B cell (primary cell): ENCODE measurements at regions not wholly inside any gene's neighbourhood (a gene's known extent, or its start where the extent isn't known, plus 50 kb on each side); places are given as distances from the start of the nearest gene placed in this dataset.

Experiments used
- ATAC-seq: fragments of 200-7000 bp; cut with Tn5 transposase; one replicate; pipeline ENCODE4 v1.10.0; 2021; ENCODE audit warnings: low read depth, mild to moderate bottlenecking, moderate number of reproducible peaks, moderate library complexity
- CTCF ChIA-PET: fragments of 350-600 bp; sonication (Branson Sonifier 250); formaldehyde crosslinking; loops from one replicate; lab custom pipeline; 2021; ENCODE audit warnings: antibody characterized with exemption, inconsistent platforms; lab: Charles Lee
- POLR2A ChIA-PET: fragments of 350-600 bp; sonication (Branson Sonifier 250); formaldehyde crosslinking; loops from one replicate; lab custom pipeline; 2021; ENCODE audit warnings: antibody characterized with exemption; lab: Charles Lee
- DNase-seq: peaks from one replicate; pipeline ENCODE4 v3.0.0; 2013
- H2AFZ ChIP-seq: 2 replicates; pipeline ENCODE4 v1.6.1; 2012; ENCODE audit warnings: mild to moderate bottlenecking, low read depth, low read length; ENCODE audit not compliant: insufficient read depth, poor library complexity, severe bottlenecking
- H3K27ac ChIP-seq, 2 donors: 1 replicate in 1 of 2; 2 replicates in 1 of 2; pipeline ENCODE4 v1.5.1; 2012 to 2013; ENCODE audit warnings: low read length in 2 of 2, mild to moderate bottlenecking in 2 of 2, moderate library complexity in 1 of 2
- H3K27me3 ChIP-seq, 4 experiments: fragments of 200-600 bp in 1 of 4; sonication (generic) in 1 of 4; replicated peaks in 1 of 4; 1 replicate in 2 of 4; 2 replicates in 2 of 4; pipeline versions ENCODE4 v1.6.1 to v1.7.0; 2013 to 2016; ENCODE audit warnings: low read length in 3 of 4, mild to moderate bottlenecking in 2 of 4, mixed read lengths in 1 of 4, moderate library complexity in 1 of 4; ENCODE audit not compliant: insufficient read depth in 4 of 4, control insufficient read depth in 3 of 4; ENCODE audit errors: control extremely low read depth in 1 of 4
- H3K36me3 ChIP-seq, 2 experiments: replicated peaks in 1 of 2; 1 replicate in 1 of 2; 2 replicates in 1 of 2; pipeline versions ENCODE4 v1.6.1 to v1.7.1; 2013; ENCODE audit warnings: low read length in 1 of 2; ENCODE audit not compliant: insufficient read depth in 2 of 2, control insufficient read depth in 1 of 2; ENCODE audit errors: control extremely low read depth in 1 of 2, extremely low read depth in 1 of 2
- H3K4me1 ChIP-seq, 2 donors: fragments of 200-600 bp in 1 of 2; sonication (generic) in 1 of 2; 1 replicate in 1 of 2; 2 replicates in 1 of 2; pipeline versions ENCODE4 v1.5.1 to v1.6.1; 2013 to 2017; ENCODE audit warnings: low read length in 2 of 2; ENCODE audit not compliant: control insufficient read depth in 2 of 2, insufficient read depth in 2 of 2
- H3K4me2 ChIP-seq: replicated peaks from 2 replicates; pipeline ENCODE3; 2012; ENCODE audit warnings: mild to moderate bottlenecking, low read depth, low read length; ENCODE audit not compliant: poor library complexity, severe bottlenecking
- H3K4me3 ChIP-seq, 5 experiments: fragments of 200-600 bp in 1 of 5; sonication (generic) in 1 of 5; 1 replicate in 3 of 5; 2 replicates in 2 of 5; pipeline versions ENCODE4 v1.5.1 to v1.7.0; 2011 to 2016; ENCODE audit warnings: low read length in 4 of 5, mild to moderate bottlenecking in 4 of 5, low read depth in 2 of 5, control low read depth in 1 of 5, moderate library complexity in 1 of 5; ENCODE audit not compliant: insufficient read depth in 1 of 5; ENCODE audit errors: control extremely low read depth in 1 of 5, extremely low read depth in 1 of 5
- H3K79me2 ChIP-seq: fragments of 200-600 bp; sonication (generic); one replicate; pipeline ENCODE4 v1.6.0; 2016; ENCODE audit warnings: low read length; ENCODE audit not compliant: control insufficient read depth, insufficient read depth
- H3K9ac ChIP-seq: fragments of 200-600 bp; sonication (generic); 2 replicates; pipeline ENCODE4 v1.6.1; 2017; ENCODE audit warnings: mild to moderate bottlenecking, low read length, moderate library complexity
- H3K9me3 ChIP-seq, 3 donors: one replicate each; pipeline versions ENCODE4 v1.6.1 to v1.7.1; 2013; ENCODE audit warnings: low read length in 2 of 3; ENCODE audit not compliant: control insufficient read depth in 2 of 3, insufficient read depth in 1 of 3; ENCODE audit errors: control extremely low read depth in 1 of 3
- H4K20me1 ChIP-seq: 2 replicates; pipeline ENCODE4 v1.6.0; 2012; ENCODE audit warnings: mild to moderate bottlenecking, low read length; ENCODE audit not compliant: insufficient read depth, control insufficient read depth, poor library complexity, severe bottlenecking
- H3K27ac Mint-ChIP-seq: one replicate; pipeline ENCODE4 v1.8.0; 2021; ENCODE audit warnings: mixed read lengths
- H3K27me3 Mint-ChIP-seq: one replicate; pipeline ENCODE4 v1.8.0; 2021; ENCODE audit warnings: mixed read lengths
- H3K4me1 Mint-ChIP-seq: one replicate; pipeline ENCODE4 v1.8.0; 2021; ENCODE audit warnings: mixed read lengths
- H3K4me3 Mint-ChIP-seq: one replicate; pipeline ENCODE4 v1.8.0; 2021; ENCODE audit warnings: mixed read lengths
- H3K9me3 Mint-ChIP-seq: one replicate; pipeline ENCODE4 v1.8.0; 2022; ENCODE audit warnings: mixed read lengths; ENCODE audit not compliant: insufficient read depth
- CTCF ChIP-seq: fragments of 200-600 bp; IDR thresholded peaks from one replicate; pipeline ENCODE4 v1.8.0; 2022; ENCODE audit warnings: antibody characterized with exemption, mild to moderate bottlenecking
- EZH2 ChIP-seq: IDR thresholded peaks from 2 replicates; pipeline ENCODE4 v1.6.1; 2012; ENCODE audit warnings: borderline replicate concordance, low read depth, mild to moderate bottlenecking, moderate library complexity, low read length; ENCODE audit not compliant: insufficient read depth, poor library complexity, severe bottlenecking
- WGBS: methylation state at CpG from one replicate; pipeline ENCODE4 v1.1.5; 2013; ENCODE audit warnings: missing lambda C conversion rate; ENCODE audit not compliant: insufficient coverage; 5-methylcytosine and 5-hydroxymethylcytosine counted together
- intact Hi-C: fragments of 100-400 bp; cut with micrococcal nuclease; formaldehyde crosslinking; loops from one replicate; pipeline ENCODE4 v1.10.0; 2022

- Histone ChIP-seq H4K20me1 (no peaks in the 10 kb centered on the region), H3K36me3 (no peaks in the 10 kb centered on the region), H2AFZ (no peak overlapping the region), H3K9me3 (no peaks in the 10 kb centered on the region), H3K4me1 (no peaks in the 10 kb centered on the region), H3K4me3 (no peak overlapping the region), H3K9ac (no peak overlapping the region), H3K79me2 (no peaks in the 10 kb centered on the region), H3K4me2 (no peak overlapping the region), H3K27ac (no peak overlapping the region), H3K27me3 (no peaks in the 10 kb centered on the region)
- intact Hi-C loops: no loop called here
- Mint-ChIP-seq H3K9me3 (peaks cover 3% of the 10 kb centered on the region), H3K4me1 (no peaks in the 10 kb centered on the region), H3K27me3 (no peaks in the 10 kb centered on the region), H3K4me3 (no peak overlapping the region), H3K27ac (no peak overlapping the region)
- POLR2A ChIA-PET: no interaction called here
- no peak for ATAC-seq
- DNase-seq: no peak
- WGBS: 73% methylated on average over 1 of the region's 2 CpGs
- CTCF ChIA-PET: no interaction called here
- TF ChIP-seq CTCF: no peak
- no peak for TF ChIP-seq EZH2
Observed at GRCh38 chr5:13354611-13355010, 589.9 kb downstream of the DNAH5 start.

- H3K9me3 ChIP-seq: no peaks in the 10 kb centered on the region
- no peaks in the 10 kb centered on the region for H4K20me1 ChIP-seq
- H3K4me3 ChIP-seq: no peak overlapping the region
- H3K4me2 ChIP-seq: no peak overlapping the region
- H2AFZ ChIP-seq: no peak overlapping the region
- no peak overlapping the region for H3K27ac ChIP-seq
- no peaks in the 10 kb centered on the region for H3K4me1 ChIP-seq
- H3K36me3 ChIP-seq: no peaks in the 10 kb centered on the region
- H3K79me2 ChIP-seq: no peaks in the 10 kb centered on the region
- no peak overlapping the region for H3K9ac ChIP-seq
- no CpG with 5 or more reads among the region's 2 CpGs for WGBS
- ChIA-PET CTCF (no interaction called here), POLR2A (no interaction called here)
- H3K4me1 Mint-ChIP-seq: no peaks in the 10 kb centered on the region
- peaks cover 3% of the 10 kb centered on the region for H3K9me3 Mint-ChIP-seq
- ATAC-seq (no peak), DNase-seq (no peak)
- H3K27ac Mint-ChIP-seq: no peak overlapping the region
- TF ChIP-seq CTCF: no peak
- TF ChIP-seq EZH2: no peak
- no peaks in the 10 kb centered on the region for H3K27me3 Mint-ChIP-seq
- H3K4me3 Mint-ChIP-seq: no peak overlapping the region
- no peaks in the 10 kb centered on the region for H3K27me3 ChIP-seq
- intact Hi-C loops: no loop called here
Observed at GRCh38 chr5:13350767-13351166, 593.7 kb downstream of the DNAH5 start.
